Activated naive CD4-positive, alpha-beta T cell treated with Interleukin-2 at 50 U/mL for 16 hours (primary cell): ENCODE measurements at regions not wholly inside any gene's neighbourhood (a gene's known extent, or its start where the extent isn't known, plus 50 kb on each side); places are given as distances from the start of the nearest gene placed in this dataset.

Experiments used
- DNase-seq: peaks from one replicate; pipeline ENCODE4 v3.0.0-alpha.2; 2020

DNA sequence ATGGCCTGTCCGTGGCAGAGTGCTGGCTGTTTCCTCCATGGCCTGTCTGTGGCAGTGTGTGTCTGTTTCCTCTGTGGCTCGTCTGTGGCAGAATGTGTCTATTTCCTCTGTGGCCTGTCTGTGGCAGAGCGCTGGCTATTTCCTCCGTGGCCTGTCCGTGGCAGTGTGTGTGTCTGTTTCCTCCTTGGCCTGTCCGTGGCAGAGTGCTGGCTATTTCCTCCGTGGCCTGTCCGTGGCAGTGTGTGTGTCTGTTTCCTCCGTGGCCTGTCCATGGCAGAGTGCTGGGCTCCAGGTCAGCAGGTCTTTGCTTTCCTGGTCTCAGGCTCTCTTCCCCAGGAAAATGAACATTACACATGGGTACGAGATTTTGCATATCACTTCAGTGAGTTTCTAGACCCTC, 138.4 kb upstream of the IPO9 start:
- DNase-seq, result no peak

DNA sequence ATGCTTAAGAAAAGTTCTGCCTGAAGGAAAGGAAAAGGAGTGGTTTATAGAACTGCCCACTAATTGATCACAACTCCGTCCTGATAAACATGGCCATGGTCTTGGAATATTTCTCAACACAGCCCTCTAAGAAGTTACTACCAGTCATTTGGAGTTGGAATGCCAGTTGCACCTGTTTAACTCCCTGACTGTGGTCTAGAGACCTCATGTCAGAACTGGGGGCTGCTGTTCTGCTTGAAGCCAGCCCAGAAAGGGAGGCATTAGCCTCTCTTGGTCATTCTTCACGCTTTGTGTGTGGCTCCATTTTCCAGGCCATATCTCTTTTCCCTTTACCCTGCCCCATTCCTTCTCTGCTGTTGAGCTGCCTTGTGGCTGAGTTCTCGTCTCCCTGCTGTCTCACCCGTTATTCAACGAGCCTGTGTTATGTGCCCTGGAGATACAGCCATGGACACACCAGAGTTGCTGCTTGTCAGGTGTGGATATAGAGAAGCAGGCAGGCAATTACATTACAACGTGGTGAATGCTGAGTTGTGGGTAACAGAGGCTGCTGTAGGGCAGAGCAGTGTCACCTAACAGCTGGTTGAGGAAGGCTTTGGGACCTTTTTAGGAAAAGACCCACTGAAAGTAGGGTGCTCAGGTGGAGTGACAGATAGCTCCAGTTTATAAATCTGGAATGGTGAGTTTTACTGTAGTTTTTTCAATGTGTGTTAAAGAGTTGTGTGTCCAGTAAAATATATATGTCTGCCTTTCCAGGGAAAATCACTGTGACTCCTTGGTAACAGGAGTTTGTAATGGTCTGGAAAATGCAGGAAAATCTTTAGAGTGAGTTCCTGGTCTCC, 137.0 kb upstream of the IPO9 start:
- no peak for DNase-seq

DNA sequence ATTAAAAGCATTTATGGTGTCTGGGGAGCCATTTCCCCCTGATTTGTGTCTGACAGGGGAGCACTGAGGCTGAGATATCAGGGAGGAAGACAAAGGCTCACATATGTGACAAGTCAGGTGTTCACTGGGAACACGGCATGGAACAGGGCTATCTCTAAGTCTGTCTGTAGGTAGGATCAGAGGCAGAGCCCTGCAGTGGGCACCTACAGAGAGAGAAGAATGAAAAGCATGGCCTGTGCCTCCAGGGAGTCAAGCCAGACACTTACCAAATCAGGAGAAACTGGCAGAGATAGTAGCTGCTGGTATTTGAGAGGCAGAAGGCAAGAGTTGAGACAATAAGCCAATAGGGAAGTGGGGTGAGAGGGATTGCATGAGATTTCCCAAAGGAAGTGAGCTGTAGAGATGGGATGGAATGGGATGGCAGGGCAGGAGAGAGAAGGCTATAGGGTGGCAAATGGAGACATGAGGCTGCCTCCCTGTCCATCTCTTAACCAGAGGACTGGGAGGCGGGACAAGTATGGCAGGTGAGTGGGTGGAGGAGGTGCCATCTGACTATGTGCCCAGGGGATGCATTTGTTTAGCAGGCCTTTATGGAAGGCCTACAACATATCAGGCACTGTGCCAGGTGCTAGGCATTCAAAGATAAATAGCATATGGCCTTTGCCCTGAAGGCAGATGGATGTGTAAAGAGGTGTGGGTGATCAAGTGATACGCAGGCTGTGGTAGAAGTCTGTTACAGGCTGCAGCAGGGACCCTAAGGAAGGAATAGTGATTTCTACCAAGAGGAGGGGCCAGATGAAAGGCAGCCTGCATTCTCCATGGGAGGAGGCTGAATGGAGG, 136.2 kb upstream of the IPO9 start:
- no peak for DNase-seq

DNA sequence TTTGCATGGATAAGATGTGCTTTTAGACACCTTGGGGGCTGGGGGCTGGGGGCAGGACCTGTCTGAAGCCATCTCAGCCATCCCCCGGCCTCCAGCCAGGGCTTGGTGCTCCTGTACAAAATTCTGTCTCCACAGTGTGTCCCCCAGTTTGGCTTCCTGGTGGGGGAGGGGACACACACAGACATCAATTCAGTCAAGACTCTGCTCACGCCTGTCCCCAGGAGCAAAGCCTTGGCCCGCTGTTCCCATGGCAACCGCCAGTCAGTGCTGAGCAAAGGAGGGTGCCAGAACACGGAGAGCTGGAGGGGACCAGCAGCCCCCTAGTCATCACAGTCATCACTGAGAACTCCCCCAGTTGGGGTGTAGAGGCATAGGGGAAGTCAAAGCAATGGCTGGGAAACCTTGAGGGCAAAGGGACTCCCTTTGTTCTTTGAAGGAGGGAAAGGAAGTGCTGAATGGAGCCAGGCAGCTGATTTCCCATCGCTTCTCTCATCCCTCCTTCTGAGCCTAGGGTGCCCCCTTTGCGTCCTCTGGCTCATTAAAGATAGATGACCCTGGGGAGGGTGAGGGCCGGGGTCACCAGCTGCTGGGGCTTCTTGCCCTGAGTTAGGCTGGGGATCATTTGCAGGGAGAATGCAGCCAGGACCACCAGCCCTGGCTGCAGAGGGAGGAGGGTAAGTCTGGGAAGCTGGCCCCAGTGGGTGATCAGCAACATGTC, 134.9 kb upstream of the IPO9 start:
- no peak for DNase-seq

DNA sequence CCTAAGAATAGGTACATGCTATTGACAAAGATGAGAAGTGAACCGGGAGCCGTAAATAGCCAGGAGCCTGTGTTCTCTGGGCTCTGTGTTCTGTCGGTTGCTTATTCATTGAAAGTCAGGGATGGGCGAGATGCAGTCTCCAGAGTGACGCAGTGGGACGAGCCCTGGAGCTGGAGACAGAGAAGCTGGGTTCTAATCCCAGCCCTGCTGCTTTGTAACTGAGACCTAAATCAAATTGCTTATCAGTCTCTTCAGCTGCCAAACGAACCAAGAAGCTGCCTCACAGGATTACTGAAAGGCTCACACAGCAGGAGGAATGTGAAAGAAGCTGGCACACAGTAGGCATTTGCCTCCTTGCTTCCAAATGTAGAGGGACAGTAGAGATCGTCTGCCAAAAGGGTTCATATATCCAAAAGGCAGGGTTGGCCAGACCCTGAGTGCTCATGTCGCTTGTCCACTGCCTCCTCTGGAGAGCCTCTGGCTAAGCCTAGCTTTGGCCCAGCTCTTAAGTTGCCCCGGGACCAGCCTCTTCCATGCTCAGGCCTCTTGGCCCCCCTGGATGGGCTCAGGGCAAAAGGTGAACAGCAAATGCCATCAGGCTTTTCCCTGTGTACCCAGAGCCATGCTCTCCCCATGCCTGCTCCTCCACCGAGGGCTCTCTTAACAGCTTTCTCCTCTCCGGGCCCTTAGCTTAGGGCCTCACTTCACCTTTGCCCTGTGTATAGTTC, 134.2 kb upstream of the IPO9 start:
- DNase-seq, result no peak

DNA sequence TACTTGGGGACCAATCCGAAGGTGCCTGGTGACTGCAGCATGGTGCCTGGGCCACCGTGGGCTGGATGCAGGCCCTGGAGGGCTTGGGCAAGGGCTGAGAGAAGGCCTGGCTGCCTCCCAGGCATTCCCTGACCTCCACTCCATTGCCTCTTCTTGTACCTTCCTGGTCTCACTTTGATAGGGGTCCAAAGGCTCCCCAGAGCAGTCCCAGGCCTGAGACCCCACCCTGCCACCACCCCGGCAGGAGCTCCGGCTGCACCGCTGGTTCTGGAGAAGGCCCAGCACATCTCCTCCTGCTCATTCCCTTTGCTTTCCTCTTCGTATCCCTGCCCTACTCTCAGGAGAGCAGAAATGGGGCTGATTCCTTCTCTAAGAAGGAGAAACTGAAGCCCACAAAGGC, 133.3 kb upstream of the IPO9 start:
- no peak for DNase-seq

DNA sequence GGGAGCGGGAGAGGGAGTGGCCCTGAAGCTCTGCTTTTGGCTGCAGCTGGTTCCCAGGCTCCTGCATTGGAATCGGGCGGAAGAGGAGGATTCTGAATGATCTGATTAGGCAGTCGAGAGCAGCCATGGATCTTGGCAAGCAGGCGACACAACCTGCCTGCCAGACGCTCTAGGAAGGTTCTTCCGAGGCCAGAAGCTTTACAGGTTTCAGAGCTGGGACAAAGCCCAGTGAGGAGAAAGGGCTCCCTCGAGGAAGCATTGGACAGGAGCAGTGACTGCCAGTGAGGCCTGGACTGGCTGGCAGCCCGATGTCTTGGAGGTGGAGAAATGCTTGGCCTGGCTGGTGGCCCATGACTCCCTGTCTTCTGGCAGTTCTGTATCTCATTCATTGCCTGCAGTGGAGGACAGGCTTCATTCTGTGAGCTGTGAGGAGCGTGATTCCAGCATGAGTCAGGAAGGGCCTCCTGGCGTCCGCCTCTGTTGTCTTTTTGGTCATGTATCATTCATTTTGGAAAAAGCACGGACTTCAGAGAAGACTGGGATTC, 132.7 kb upstream of the IPO9 start:
- no peak for DNase-seq

DNA sequence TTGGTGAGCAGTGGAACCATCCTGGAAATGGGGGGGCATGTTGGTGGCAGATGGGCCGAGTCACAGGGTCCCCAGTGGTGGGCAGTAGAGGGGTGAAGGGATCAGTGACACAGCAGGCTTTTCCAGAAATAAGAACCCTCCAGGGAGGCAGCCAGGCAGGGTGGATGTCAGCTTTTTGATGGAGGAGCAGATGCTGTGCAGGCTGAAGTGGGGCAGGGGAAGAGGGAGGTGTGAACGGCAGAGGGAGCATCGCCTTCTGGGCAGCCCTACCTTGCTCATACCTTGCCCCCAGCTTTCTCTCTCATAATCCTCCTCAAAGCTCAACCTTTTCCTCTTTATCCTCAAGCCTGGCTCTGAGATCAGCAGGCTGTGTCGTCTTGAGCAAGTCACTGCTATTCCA, 131.8 kb upstream of the IPO9 start:
- DNase-seq, result no peak

DNA sequence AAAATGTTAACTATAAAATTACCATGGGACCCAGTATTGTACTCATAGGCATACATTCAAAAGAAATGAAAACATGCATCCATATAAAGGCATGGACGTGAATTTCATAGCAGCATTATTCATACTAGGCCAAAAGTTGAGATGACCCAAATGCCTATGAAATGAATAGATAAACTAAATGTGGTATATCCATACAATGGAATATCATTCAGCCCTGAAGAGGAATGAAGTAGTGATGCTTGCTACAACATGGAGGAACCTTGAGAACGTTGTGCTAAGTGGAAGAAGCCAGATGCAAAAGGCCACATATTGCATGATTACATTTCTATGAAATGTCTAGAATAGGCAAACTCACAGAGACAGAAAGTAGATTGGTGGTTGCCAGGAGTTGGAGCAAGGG, 127.1 kb upstream of the IPO9 start:
- no peak for DNase-seq

DNA sequence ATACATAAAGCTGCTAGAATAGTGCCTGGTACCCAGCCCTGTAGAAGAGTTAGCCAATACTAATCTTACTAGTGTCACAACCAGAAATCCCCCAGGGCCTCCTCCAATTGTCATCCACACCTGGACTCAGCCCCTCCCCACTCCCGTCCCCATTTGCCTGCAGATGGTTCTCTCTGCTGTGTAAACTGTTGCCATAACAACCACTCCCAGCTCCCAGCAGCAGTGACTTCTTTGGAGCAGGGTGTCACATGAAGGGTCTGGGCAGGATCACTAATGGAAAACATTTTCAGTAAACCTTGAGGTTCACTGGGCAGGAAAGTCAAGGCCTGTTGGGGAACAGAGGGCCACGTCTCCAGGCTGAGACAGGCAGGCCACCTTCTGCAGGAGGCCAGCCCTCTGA, 126.0 kb upstream of the IPO9 start:
- DNase-seq, result no peak

DNA sequence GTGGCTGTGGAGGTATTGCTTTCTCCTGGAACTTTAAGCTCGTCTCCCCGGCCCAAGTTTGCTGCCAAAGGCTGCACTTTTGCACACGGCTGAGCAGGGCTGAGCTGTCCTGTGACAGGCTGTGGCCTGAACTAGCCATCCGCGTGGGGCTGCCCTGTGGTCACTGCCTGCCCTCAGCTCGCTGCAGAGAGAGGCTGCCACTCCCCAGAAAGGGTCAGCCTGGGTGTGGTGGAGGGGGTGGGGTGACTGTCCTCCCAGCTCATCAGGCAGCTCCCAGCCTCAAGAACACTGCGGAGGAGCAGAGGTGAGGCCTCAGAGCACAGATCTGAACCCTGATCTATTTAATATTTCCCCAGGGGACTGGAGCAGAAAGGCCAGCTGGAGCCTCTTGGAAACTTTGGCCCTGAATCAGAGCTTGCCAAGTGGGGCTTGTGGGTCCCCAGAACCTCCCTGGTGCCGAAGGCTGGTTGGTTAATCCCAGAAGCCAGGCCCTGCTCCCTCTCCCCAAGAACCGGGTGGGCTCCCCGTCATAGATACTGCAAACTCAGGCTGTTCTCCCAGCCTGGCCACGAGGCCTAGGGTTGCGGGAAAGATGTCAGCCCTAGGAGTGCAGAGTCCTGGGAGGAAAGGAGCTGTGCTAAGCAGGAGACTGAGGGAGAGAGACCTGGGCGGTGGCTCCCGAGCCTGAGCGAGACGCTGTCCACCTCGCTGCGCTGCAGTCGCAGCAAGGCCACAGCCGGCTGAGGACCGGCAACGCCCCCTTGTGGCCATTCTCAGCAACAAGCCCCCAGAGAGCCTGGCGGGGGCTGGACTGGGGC, 125.1 kb upstream of the IPO9 start:
- peak; percentile 59 for DNase-seq

DNA sequence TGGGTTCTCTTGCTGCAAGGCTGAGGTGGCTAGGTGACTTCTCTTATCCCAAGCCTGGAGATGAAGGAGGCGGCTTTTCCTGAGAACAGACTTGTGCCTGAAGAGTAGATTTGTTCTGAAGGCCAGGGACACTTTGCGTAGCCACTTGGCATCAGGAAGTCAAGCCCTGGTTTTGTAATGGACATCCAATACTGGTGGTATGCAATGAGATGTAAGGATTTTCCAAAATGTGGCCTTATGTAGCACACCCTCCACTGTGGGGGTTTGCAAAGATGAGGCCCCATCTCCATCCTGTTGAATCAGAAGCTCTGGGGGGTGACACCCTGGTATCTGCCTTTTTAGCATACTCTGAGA, 124.5 kb upstream of the IPO9 start:
- no peak for DNase-seq

DNA sequence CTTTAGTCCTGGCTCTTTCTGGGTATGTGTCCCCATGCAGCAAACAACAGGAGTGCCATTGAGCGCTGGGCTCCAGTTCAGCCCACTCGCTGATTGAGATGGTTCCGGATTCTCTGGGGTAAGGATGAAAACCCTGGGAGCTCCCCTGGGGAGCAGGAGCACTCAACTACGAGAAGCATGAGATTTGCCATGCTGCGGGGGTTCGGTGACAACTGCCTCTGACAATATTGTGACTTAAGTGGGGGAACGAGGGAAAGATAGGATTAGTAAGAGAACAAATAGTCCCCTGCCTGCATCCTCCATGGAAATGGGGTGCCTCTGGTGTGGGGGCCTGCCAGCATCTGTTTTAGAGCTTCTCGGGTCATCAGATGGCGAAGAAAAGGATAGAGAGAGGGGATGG, 123.6 kb upstream of the IPO9 start:
- no peak for DNase-seq

DNA sequence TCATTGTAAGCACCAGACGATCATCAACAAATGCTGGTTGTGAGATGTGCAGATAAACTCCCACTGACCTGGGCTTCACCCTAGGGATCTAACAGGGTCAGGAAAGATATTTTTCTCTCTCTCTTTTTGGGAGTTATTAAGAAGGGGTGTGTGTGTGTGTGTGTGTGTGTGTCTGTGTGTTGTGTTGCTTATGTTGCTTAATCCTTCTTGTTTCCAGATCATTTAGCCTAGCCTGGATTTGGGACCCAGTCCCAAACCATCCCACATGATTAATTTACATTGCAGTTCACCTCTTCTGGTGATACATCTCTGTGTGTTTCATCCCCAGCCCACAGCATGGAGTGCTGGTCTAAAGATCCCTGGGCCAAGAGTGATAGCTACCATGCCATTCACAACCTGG, 122.8 kb upstream of the IPO9 start:
- DNase-seq, result no peak

DNA sequence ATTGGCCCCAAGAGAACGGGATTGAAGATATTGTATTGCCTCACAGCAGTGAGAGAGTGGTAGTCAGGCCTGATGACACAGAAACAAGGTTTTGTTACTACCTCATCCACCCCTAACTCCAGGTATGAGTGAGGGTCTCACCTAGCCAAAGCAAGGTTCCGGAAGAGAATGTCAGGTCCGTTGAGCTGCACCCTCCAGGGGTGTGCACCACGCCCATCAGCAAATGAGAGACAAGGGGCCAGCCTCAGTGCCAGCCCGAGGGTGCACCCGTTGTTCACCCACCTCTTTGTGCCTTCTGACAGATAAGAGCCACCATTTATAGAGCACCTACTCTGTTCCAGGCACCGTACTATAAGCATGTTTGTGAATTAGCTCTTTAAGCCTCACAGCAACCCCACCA, 121.9 kb upstream of the IPO9 start:
- no peak for DNase-seq

DNA sequence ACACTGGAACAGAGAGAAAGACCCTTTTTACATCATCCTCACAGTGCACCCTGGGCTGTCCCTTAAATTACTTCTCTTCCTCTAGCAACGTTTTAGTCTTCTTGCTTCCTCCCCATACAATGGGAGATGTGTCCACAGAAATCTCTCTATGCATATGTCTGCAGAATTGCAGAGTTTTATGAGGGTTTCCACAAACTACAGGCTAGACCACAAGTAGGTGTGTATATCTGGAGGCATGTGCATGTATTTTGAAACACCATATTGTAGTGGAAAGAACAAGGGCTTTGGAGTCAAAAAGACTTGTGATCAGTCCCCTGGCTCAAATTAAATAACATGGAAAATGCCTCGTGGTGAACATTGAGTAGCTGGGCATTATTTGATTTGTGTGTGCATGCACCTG, 121.3 kb upstream of the IPO9 start:
- DNase-seq, result no peak

DNA sequence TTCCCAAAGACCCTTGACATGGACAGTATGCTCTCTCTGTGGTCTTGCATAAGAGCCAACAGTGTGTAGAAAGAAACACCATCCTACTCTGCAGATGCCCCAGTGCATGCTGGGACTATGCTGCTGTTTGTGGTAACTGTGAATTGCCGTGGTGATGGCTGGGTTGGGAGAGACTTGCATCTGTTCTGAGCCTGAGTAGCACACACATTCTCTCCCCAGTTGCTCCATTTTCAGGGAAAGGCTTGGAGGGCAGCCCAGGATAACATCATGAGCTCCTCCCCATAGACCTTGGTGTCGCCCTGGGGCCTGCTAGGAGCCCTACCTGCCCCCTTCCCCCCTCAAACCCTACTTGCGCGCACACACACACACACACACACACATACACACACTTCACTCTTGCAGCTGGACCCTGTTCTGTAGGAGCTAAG, 120.9 kb upstream of the IPO9 start:
- no peak for DNase-seq

DNA sequence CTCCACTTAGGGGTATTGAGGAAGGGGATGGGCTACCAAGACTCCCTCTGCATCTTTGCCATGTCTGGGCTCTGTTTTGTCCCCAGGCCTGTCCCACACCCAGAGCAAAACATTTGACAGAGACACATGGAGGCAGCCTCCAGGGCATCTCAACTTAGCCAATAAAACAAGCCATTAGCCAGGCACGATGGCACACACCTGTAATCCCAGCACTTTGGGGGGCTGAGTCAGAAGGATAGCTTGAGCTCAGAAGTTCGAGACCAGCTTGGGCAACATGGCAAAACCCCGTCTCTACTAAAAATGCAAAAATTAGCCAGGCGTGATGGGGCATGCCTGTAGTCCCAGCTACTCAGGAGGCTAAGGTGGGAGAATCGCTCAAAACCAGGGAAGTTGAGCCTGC, 120.3 kb upstream of the IPO9 start:
- DNase-seq, result no peak

DNA sequence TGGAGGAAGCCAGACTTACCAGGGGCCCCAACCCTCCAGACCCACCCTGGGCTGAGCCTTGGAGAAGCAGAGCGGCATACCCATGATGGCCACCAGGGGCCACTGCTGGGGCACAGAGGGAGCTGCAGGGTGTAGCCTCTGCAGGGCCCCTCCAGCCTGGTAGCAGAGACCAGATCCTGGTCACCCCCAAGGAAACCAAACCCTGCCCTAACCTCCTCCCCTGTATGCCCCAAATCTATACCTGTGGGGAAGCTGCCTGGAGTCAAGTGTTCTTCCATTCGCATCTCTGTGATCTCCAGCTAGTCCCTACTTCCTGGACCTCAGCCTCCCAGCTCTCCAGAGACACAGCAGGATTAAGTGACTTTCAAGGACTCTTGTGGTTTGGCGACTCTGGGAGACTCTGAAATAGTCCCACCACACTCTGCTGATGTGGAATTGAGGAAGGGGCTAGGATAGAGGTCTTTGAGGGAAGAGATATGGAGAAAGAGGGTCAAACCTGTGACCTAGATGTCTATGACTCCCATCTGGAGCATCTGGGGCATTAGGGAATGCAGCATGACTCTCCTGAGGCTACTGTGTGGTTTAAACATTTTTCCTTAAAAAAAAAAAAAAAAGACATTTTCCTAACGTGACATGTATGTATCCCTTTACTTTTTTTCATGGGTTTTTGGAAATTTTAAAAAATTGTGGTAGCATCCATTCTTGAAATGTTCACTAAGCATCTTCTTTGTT, 119.2 kb upstream of the IPO9 start:
- DNase-seq, result peak; percentile 54

DNA sequence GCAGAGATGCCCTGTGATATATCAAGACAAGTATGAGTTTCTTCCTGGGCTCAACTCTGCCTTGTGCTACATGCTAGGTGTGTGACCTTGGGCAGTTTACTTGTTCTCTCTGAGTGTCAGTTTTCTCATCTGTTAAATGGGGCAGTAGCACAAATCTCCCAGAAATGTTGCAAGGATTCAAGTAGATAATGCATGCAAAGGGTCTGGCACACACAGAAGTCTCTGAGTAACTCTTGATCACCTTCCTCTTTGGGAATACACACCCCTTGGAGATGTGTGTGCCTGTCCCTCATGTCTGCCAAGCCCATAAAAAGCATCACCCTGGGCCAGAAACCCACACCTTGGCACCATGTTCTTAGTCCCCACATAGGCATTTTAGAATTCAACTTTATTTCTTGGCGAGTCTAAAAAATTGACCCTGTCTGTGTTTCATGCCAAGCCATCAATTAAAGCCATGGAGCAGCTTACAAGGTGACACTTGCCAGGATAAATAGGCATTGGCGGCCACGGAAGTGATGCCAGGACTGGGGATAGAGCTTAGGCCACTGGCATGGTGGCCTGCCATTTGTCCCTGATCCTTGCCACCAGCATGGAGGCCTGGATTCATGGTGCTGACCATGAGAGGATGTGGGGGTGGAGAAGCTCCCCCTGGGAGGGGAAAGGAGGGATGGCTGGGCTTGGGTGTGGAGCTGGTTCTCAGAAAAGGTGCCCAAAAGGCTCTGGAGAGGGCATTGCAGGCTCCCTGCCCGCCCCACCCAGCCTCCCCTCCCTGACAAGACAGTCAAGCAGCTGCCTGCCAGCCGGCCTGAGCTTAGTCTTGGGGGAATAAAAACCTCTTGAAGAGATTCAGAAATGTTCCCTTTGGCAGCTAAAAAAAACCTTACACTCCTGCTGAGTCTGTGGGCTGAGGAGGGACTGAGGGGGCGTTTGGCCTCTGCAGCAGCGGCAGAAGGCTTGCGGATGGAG, 118.0 kb upstream of the IPO9 start:
- no peak for DNase-seq
